Activated B cell treated with CpG ODN at 0.5 μM for 24 hours (primary cell): ENCODE measurements at regions not wholly inside any gene's neighbourhood (a gene's known extent, or its start where the extent isn't known, plus 50 kb on each side); places are given as distances from the start of the nearest gene placed in this dataset.

Experiments
- ATAC-seq: fragments of 200-7000 bp; cut with Tn5 transposase; one replicate; pipeline ENCODE4 v1.10.0; 2021; ENCODE audit warnings: low read depth, mild to moderate bottlenecking, moderate library complexity
- CTCF ChIA-PET: fragments of 350-600 bp; sonication (Branson Sonifier 250); formaldehyde crosslinking; loops from one replicate; lab custom pipeline; 2021; ENCODE audit warnings: antibody characterized with exemption; lab: Charles Lee
- POLR2A ChIA-PET: fragments of 350-600 bp; sonication (Branson Sonifier 250); formaldehyde crosslinking; loops from one replicate; lab custom pipeline; 2021; ENCODE audit warnings: antibody characterized with exemption; lab: Charles Lee
- DNase-seq: peaks from one replicate; pipeline ENCODE4 v3.0.0; 2022
- H3K27ac Mint-ChIP-seq: one replicate; pipeline ENCODE4 v1.8.0; 2020; ENCODE audit warnings: mixed read lengths
- H3K27me3 Mint-ChIP-seq: one replicate; pipeline ENCODE4 v1.8.0; 2021; ENCODE audit warnings: mixed read lengths
- H3K36me3 Mint-ChIP-seq: one replicate; pipeline ENCODE4 v1.8.0; 2021; ENCODE audit warnings: low read depth, mixed read lengths
- H3K4me1 Mint-ChIP-seq: one replicate; pipeline ENCODE4 v1.8.0; 2021; ENCODE audit warnings: mixed read lengths
- H3K4me3 Mint-ChIP-seq: one replicate; pipeline ENCODE4 v1.8.0; 2020; ENCODE audit warnings: mild to moderate bottlenecking, mixed read lengths
- H3K9me3 Mint-ChIP-seq: one replicate; pipeline ENCODE4 v1.8.0; 2020; ENCODE audit warnings: mixed read lengths
- CTCF ChIP-seq: fragments of 200-600 bp; IDR thresholded peaks from one replicate; pipeline ENCODE4 v1.8.0; 2022; ENCODE audit warnings: antibody characterized with exemption, mild to moderate bottlenecking
- intact Hi-C: fragments of 100-400 bp; cut with micrococcal nuclease; formaldehyde crosslinking; loops from one replicate; pipeline ENCODE4 v1.15.1; 2024

- DNase-seq (no peak), ATAC-seq (no peak)
- Mint-ChIP-seq H3K27me3 (peaks cover 10% of the 10 kb centered on the region), H3K36me3 (no peaks in the 10 kb centered on the region), H3K4me1 (no peaks in the 10 kb centered on the region), H3K9me3 (peaks cover 23% of the 10 kb centered on the region), H3K4me3 (no peak overlapping the region), H3K27ac (no peak overlapping the region)
- intact Hi-C loops, result no loop called here
- no peak for TF ChIP-seq CTCF
- POLR2A ChIA-PET, result no interaction called here
- CTCF ChIA-PET, result no interaction called here
Observed at GRCh38 chr2:239712755-239713154, 311.9 kb upstream of the HDAC4 start.

GRCh38 chr2:239711911-239712570, 311.2 kb upstream of the HDAC4 start:
- no peak for TF ChIP-seq CTCF
- no peak overlapping the region for H3K27ac Mint-ChIP-seq
- peaks cover 12% of the 10 kb centered on the region for H3K27me3 Mint-ChIP-seq
- ATAC-seq, result no peak
- POLR2A ChIA-PET, result no interaction called here
- H3K36me3 Mint-ChIP-seq, result no peaks in the 10 kb centered on the region
- no peak overlapping the region for H3K4me3 Mint-ChIP-seq
- CTCF ChIA-PET, result no interaction called here
- no peak for DNase-seq
- H3K9me3 Mint-ChIP-seq, result peaks cover 23% of the 10 kb centered on the region
- no peaks in the 10 kb centered on the region for H3K4me1 Mint-ChIP-seq
- intact Hi-C loops, result no loop called here

- peaks cover 23% of the 10 kb centered on the region for H3K9me3 Mint-ChIP-seq
- intact Hi-C loops, result no loop called here
- H3K4me1 Mint-ChIP-seq, result no peaks in the 10 kb centered on the region
- CTCF ChIA-PET, result no interaction called here
- no peaks in the 10 kb centered on the region for H3K36me3 Mint-ChIP-seq
- H3K27ac Mint-ChIP-seq, result no peak overlapping the region
- H3K27me3 Mint-ChIP-seq, result peaks cover 15% of the 10 kb centered on the region
- TF ChIP-seq CTCF, result no peak
- DNase-seq (no peak), ATAC-seq (no peak)
- POLR2A ChIA-PET, result no interaction called here
- no peak overlapping the region for H3K4me3 Mint-ChIP-seq
Observed at GRCh38 chr2:239710953-239711861, 310.4 kb upstream of the HDAC4 start.

- no peak for DNase-seq
- no peak for TF ChIP-seq CTCF
- ATAC-seq, result no peak
- H3K4me3 Mint-ChIP-seq, result no peak overlapping the region
- no peaks in the 10 kb centered on the region for H3K9me3 Mint-ChIP-seq
- H3K27me3 Mint-ChIP-seq, result peaks cover 16% of the 10 kb centered on the region
- H3K36me3 Mint-ChIP-seq, result no peaks in the 10 kb centered on the region
- H3K4me1 Mint-ChIP-seq, result no peaks in the 10 kb centered on the region
- no peak overlapping the region for H3K27ac Mint-ChIP-seq
- intact Hi-C loops, result no loop called here
- POLR2A ChIA-PET, result no interaction called here
- CTCF ChIA-PET, result no interaction called here
Observed at GRCh38 chr2:239706367-239706766, 305.5 kb upstream of the HDAC4 start.

- H3K9me3 Mint-ChIP-seq, result no peaks in the 10 kb centered on the region
- POLR2A ChIA-PET, result no interaction called here
- H3K27ac Mint-ChIP-seq, result no peak overlapping the region
- peaks cover 11% of the 10 kb centered on the region for H3K27me3 Mint-ChIP-seq
- intact Hi-C loops, result no loop called here
- no peak for ATAC-seq
- no peak for DNase-seq
- no peaks in the 10 kb centered on the region for H3K4me1 Mint-ChIP-seq
- H3K36me3 Mint-ChIP-seq, result no peaks in the 10 kb centered on the region
- no peak for TF ChIP-seq CTCF
- CTCF ChIA-PET, result no interaction called here
- H3K4me3 Mint-ChIP-seq, result no peak overlapping the region
Observed at GRCh38 chr2:239704737-239705136, 303.9 kb upstream of the HDAC4 start.
